ENCODE measurements at regions not wholly inside any gene's neighbourhood (a gene's known extent, or its start where the extent isn't known, plus 50 kb on each side); places are given as distances from the start of the nearest gene placed in this dataset.
"Not testable (repeated sequence)": the region's sequence is repeated elsewhere in the genome, so short reads cannot be mapped to it uniquely, and the experiment has no call there.

GRCh38 chr2:16394986-16395550 is 270.6 kb downstream of the CYRIA start:
- DNase-seq (ENCODE audit: low read depth, low spot score): no peak

GRCh38 chr2:16394072-16394985 is 271.3 kb downstream of the CYRIA start:
- DNase-seq (ENCODE audit: low read depth, low spot score): no peak

- no peak for DNase-seq (ENCODE audit: low read depth, low spot score)
These were observed 272.0 kb downstream of the CYRIA start for GRCh38 chr2:16393500-16394071.

GRCh38 chr2:16392647-16393499 is 272.8 kb downstream of the CYRIA start:
- DNase-seq (ENCODE audit: low read depth, low spot score): no peak

GRCh38 chr2:16391986-16392385 is 273.6 kb downstream of the CYRIA start:
- DNase-seq (ENCODE audit: low read depth, low spot score): no peak

GRCh38 chr2:16390561-16390960 is 275.1 kb downstream of the CYRIA start:
- DNase-seq (ENCODE audit: low read depth, low spot score): no peak

- no peak for DNase-seq (ENCODE audit: low read depth, low spot score)
These were observed 276.0 kb downstream of the CYRIA start for GRCh38 chr2:16389611-16390010.

- DNase-seq (ENCODE audit: low read depth, low spot score): not testable (repeated sequence)
These were observed 277.3 kb downstream of the CYRIA start for GRCh38 chr2:16388199-16388830.

GRCh38 chr2:16387461-16387984 is 278.1 kb downstream of the CYRIA start:
- no peak for DNase-seq (ENCODE audit: low read depth, low spot score)

- DNase-seq (ENCODE audit: low read depth, low spot score): no peak
These were observed 279.2 kb downstream of the CYRIA start for GRCh38 chr2:16386431-16386830.

- DNase-seq (ENCODE audit: low read depth, low spot score): no peak
These were observed 279.6 kb downstream of the CYRIA start for GRCh38 chr2:16386031-16386430.

GRCh38 chr2:16385341-16385740 is 280.3 kb downstream of the CYRIA start:
- no peak for DNase-seq (ENCODE audit: low read depth, low spot score)

- no peak for DNase-seq (ENCODE audit: low read depth, low spot score)
These were observed 282.2 kb downstream of the CYRIA start for GRCh38 chr2:16383411-16383810.

- no peak for DNase-seq (ENCODE audit: low read depth, low spot score)
These were observed 283.2 kb downstream of the CYRIA start for GRCh38 chr2:16382451-16382850.

- DNase-seq (ENCODE audit: low read depth, low spot score): no peak
These were observed 284.1 kb downstream of the CYRIA start for GRCh38 chr2:16381511-16381910.

- not testable (repeated sequence) for DNase-seq (ENCODE audit: low read depth, low spot score)
These were observed 285.7 kb downstream of the CYRIA start for GRCh38 chr2:16379901-16380300.

GRCh38 chr2:16379061-16379460 is 286.6 kb downstream of the CYRIA start:
- not testable (repeated sequence) for DNase-seq (ENCODE audit: low read depth, low spot score)

GRCh38 chr2:16378031-16378430 is 287.6 kb downstream of the CYRIA start:
- DNase-seq (ENCODE audit: low read depth, low spot score): no peak

GRCh38 chr2:16375981-16376380 is 289.7 kb downstream of the CYRIA start:
- DNase-seq (ENCODE audit: low read depth, low spot score): no peak

GRCh38 chr2:16375351-16375750 is 290.3 kb downstream of the CYRIA start:
- DNase-seq (ENCODE audit: low read depth, low spot score): no peak

- DNase-seq (ENCODE audit: low read depth, low spot score): no peak
These were observed 291.0 kb downstream of the CYRIA start for GRCh38 chr2:16374671-16375070.

Data from activated CD4-positive, CD25-positive, alpha-beta regulatory T cell treated with anti-CD3 and anti-CD28 coated beads, Interleukin-2, amount 50 U/mL, for 16 hours (primary cell).